GM13976 (cell line): ENCODE measurements at regions not wholly inside any gene's neighbourhood (a gene's known extent, or its start where the extent isn't known, plus 50 kb on each side); places are given as distances from the start of the nearest gene placed in this dataset.

Experiments used
- DNase-seq: peaks from one replicate; pipeline ENCODE4 v3.0.0; 2012; ENCODE audit warnings: low spot score
- in situ Hi-C: fragments of 300-500 bp; cut with MboI; formaldehyde crosslinking; loops from one replicate; pipeline ENCODE4 v1.12.0; 2022; ENCODE audit warnings: low sequenced_read_pairs, mixed read lengths, inconsistent platforms; ENCODE audit not compliant: unreplicated experiment
- TF ChIP-seq, protein P1 (sequence below): IDR thresholded peaks from 2 replicates; pipeline ENCODE4 v1.5.1; 2012; ENCODE audit warnings: borderline replicate concordance, mild to moderate bottlenecking; ENCODE audit not compliant: insufficient read depth; ENCODE audit errors: extremely low read depth, missing control alignments, control extremely low read depth

DNA sequence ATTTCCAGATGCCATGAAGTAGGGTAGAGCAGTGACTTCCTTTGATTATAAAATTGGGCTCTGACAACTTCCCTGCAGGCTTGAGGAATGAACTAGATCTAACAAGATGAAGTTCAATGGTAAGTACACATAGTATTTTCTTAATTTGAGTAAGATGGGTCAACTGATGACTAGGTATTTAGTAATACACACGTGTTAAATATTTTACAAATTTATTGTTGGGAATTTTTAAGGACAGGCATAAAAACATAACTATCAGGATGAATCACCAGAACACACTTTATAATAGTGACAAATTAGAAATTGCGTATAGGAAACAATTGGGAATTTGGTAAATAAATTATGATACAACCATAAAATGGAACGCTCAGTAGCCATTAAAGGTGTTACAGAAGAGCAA, 762.4 kb upstream of the SLC35B3 start:
- DNase-seq, result no peak
- in situ Hi-C loops, result no loop called here
- TF ChIP-seq, protein P1, sequence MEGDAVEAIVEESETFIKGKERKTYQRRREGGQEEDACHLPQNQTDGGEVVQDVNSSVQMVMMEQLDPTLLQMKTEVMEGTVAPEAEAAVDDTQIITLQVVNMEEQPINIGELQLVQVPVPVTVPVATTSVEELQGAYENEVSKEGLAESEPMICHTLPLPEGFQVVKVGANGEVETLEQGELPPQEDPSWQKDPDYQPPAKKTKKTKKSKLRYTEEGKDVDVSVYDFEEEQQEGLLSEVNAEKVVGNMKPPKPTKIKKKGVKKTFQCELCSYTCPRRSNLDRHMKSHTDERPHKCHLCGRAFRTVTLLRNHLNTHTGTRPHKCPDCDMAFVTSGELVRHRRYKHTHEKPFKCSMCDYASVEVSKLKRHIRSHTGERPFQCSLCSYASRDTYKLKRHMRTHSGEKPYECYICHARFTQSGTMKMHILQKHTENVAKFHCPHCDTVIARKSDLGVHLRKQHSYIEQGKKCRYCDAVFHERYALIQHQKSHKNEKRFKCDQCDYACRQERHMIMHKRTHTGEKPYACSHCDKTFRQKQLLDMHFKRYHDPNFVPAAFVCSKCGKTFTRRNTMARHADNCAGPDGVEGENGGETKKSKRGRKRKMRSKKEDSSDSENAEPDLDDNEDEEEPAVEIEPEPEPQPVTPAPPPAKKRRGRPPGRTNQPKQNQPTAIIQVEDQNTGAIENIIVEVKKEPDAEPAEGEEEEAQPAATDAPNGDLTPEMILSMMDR, result no peak

DNA sequence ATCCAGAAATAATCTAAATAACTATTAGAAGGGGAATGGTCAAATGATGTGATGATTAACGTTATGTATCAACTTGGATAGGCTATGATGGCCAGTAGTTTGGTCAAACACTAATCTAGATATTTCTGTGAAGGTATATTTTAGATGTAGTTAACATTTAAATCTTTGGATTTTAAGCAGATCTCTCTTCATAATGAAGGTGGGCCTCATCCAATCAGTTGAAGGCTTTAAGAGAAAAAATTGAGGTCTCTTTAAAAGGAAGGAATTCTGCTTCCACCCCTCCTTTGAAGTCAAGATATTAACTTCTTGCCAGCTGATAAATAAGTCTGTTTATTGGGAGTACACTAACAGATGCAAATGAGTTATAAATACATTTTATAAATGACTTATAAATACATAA, 760.0 kb upstream of the SLC35B3 start:
- in situ Hi-C loops, result no loop called here
- no peak for DNase-seq
- TF ChIP-seq, protein P1, result no peak

DNA sequence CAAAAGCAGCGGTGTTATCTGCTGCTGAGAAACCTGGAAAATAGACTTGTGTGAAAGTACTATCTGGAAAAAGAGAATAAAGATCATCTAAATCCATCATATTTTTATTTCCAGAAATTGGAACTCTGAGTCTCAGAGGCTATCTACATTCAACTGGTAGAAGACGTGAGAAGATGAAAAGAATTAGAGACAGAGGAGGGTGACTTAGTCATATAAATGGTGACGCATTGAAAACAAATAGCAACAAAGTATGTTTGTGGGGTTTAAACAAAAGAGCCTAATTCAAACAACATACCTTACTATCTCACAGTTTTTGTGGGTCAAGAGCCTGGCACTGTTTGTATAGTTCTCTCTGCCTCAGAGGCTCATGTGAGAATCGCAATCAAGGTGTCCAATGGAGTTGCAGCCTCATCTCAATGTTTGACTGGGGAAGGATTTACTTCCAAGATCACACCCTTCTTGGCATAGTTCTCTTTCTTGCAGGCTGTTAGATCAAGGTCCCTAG, 757.1 kb upstream of the SLC35B3 start:
- DNase-seq, result no peak
- in situ Hi-C loops, result no loop called here
- TF ChIP-seq, protein P1, result no peak

DNA sequence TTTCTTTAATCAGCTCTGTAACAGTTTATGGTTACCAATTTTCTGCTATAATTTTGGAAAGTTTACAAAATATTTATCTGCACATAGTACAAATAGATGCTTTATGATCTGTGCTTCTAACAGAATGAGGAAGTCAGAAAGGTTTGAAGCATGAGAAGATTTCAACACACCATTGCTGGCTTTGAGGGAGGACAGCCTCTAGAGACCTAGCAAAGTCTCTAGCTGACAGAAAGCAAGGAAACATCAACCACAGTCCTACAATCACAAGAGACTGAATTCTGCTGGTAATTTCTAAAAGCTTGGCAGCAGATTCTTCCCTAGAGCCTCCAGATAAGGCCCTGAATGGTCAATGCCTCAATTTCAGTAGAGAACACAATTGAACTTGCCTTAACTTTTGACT, 750.8 kb upstream of the SLC35B3 start:
- DNase-seq, result no peak
- TF ChIP-seq, protein P1, result no peak
- in situ Hi-C loops, result no loop called here

DNA sequence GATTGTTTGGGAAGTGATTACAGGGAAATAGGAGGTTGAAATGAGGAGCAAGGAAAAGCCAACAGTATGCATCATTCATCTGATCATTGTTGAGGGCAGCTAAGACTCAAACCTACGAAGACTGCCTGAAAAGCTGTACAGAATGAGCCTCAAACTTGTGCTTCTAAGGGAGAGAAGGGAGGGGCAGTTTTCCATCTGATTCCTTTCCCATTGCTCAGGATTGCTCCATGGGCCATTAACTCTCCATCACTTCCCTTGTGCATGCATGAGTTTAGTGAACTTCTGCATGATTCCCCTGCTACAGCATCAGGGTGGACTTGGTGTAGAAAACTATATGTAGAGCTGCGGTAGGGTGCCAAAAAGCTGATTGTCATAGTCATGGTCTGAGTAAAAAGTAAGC, 742.7 kb upstream of the SLC35B3 start:
- in situ Hi-C loops, result no loop called here
- no peak for DNase-seq
- TF ChIP-seq, protein P1, result no peak

DNA sequence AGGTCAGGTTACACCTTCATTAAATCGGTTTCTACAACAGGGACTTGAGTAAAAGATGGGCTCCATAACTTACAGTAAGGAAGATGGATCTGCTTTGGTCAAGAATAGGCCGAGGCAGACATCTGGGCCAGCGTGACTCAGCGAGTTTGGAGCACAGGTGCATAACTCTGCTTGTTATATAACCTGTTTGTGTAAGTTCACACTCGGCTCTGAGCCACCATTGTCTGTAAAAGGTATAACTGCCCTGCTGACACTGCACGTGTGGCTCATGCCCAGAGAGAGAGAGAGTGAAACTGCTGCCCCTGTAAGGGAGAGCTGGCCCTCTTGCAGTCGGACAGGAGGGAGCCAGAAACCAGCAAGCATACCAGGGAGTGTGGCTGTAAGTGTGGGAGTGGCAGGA, 737.9 kb upstream of the SLC35B3 start:
- TF ChIP-seq, protein P1, result no peak
- DNase-seq, result no peak
- in situ Hi-C loops, result no loop called here

DNA sequence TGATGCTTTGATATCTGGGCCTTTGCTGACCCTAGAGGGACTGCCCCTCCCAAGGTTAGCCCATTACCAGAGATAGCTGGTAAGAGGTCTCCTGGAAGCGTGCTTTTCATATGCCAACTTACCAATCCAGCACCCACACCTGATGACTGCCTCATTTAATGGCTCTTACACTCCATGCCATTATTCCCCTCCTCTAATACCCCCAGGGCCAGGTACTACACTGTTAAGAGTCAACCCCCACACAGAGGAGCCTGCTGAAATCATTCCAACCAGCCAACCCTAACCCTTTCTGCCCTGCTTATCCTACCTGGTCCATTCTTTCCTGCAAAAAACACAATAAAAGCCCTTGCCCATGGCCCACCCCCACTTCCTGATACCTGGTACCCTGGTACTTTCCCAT, 736.8 kb upstream of the SLC35B3 start:
- no peak for DNase-seq
- in situ Hi-C loops, result no loop called here
- TF ChIP-seq, protein P1, result no peak
